Left forelimb (tissue), 1 donor: ENCODE measurements at regions not wholly inside any gene's neighbourhood (a gene's known extent, or its start where the extent isn't known, plus 50 kb on each side); places are given as distances from the start of the nearest gene placed in this dataset.
"Not testable (repeated sequence)": the region's sequence is repeated elsewhere in the genome, so short reads cannot be mapped to it uniquely, and the experiment has no call there.

ENCODE experiments used
- DNase-seq: peaks from one replicate; pipeline ENCODE4 v3.0.0-alpha.2; 2018; ENCODE audit warnings: low spot score

DNA sequence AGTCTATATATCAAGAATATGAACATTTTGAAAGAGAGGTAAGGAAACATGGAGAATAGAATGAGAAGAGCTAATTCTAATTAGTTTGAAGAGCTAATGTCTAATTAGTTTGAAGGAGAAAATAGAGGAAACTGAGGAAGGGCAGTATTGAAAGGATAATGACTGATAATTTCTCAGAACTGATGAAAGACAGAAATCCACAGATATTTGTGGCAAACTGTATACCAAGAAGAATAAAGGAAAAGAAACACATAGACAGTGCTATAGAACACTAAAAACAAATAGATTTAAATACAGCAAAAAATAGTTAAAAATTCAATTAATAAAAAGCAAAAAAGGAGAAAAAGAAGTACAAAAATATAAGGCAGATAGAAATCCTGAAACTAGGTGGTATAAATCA is 354.4 kb downstream of the QKI start:
- DNase-seq, result no peak

- DNase-seq, result no peak
Measured at GRCh38 chr6:163766936-163767335, 352.4 kb downstream of the QKI start.

DNA sequence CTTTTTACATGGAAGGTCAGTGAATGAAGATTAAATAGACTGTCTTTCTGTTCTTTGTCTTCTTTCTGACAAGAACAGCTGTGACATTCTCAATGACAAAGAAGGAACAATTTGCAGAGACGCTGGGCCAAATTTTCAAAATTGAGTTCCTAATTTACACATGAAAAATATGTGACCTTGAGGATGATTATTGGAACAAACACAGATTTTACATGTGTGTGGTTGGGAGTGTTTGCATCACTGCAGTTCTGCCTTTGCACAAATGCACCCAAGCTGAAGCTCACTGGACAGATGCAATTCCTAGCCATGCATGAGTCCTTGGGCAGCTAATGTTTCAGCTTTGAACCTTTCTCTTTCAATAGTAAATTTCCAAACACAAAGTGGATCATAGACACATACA is 350.8 kb downstream of the QKI start:
- no peak for DNase-seq

DNA sequence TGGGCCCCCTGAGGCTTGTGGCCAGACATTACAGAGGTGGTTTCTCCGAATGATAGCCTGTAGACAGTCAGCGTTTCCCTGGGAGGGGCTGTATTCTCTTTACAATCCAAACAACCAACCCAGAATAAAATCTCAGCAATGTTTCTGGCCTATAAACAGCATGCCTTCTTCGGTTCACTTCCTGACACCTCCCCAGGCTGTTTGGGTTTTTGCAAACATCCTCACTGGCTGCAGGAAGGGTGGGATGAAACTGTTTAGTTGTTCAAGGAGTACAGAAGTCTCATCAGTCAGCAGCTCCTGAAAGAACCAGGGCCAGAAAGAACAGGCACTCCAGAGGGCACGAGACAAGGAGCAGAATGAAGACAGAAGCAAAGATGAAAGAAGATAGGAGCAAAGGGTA is 350.0 kb downstream of the QKI start:
- DNase-seq, result no peak

DNA sequence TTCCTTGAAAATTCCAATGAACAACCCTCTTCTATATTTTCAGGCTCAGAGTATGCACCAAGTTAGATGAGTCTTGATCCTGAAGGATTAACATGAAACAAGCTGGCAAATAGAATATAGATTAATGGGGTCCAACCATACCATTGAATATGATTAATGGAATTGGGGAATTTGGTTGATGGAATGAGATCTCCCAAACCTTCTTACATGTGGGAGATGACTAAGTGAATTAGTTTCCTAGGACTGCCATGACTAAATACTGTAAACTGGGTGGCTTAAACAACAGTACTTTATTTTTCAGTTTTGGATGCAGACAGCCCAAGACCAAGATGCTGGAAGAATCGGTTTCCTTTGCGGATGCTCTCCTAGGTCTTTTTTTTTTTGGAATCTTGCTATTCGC is 347.0 kb downstream of the QKI start:
- DNase-seq, result no peak

- no peak for DNase-seq
Measured at GRCh38 chr6:163760860-163761259, 346.3 kb downstream of the QKI start.

GRCh38 chr6:163759542-163759941 is 345.0 kb downstream of the QKI start:
- no peak for DNase-seq

GRCh38 chr6:163757520-163757919 is 343.0 kb downstream of the QKI start:
- no peak for DNase-seq

GRCh38 chr6:163756079-163756478 is 341.6 kb downstream of the QKI start:
- DNase-seq, result no peak

- DNase-seq, result no peak
Measured at GRCh38 chr6:163754866-163755265, 340.3 kb downstream of the QKI start.

DNA sequence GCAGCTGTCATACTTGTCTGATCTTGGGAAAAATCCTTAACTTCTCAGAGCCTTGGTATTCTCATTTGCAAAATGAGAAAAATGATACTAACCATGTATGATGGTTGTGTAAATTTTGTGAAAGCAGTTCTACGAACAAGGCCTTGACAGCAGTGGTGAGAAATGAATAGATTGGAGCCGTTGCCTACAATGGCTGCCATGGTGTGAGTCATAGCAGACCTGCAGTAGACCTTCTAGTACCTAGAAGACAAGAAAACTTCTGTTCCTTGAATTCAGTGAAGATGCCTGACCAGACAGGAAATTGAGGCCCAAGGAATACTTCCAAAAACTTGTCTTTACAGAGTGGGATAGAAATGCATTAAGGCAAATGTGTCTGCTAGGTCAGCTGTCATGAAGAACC is 338.9 kb downstream of the QKI start:
- no peak for DNase-seq

GRCh38 chr6:163752446-163752845 is 337.9 kb downstream of the QKI start:
- no peak for DNase-seq

GRCh38 chr6:163751032-163751525 is 336.6 kb downstream of the QKI start:
- DNase-seq, result no peak

GRCh38 chr6:163750431-163751031 is 336.0 kb downstream of the QKI start:
- no peak for DNase-seq

DNA sequence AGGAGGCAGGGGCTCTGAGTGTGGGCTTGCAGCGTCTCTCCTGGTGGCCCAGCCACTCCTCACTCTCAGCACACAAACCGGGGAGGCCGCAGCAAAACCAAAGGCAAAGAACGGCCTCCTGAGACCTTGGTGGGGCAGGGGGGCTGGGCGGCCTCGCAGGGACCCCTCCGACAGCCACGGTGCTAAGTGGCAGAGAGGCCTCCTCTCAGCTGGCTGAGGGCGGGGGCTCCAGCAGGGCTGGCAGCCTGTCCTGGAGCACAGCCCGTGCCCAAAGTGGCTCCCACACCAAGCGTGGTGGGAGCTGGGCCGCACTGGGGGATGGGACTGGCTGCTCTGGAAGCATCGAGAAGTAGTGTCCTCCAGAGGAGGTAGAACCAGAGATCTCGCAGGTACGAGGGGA is 334.4 kb downstream of the QKI start:
- no peak for DNase-seq

GRCh38 chr6:163748036-163748435 is 333.5 kb downstream of the QKI start:
- no peak for DNase-seq

- not testable (repeated sequence) for DNase-seq
Measured at GRCh38 chr6:163747058-163747457, 332.5 kb downstream of the QKI start.

DNA sequence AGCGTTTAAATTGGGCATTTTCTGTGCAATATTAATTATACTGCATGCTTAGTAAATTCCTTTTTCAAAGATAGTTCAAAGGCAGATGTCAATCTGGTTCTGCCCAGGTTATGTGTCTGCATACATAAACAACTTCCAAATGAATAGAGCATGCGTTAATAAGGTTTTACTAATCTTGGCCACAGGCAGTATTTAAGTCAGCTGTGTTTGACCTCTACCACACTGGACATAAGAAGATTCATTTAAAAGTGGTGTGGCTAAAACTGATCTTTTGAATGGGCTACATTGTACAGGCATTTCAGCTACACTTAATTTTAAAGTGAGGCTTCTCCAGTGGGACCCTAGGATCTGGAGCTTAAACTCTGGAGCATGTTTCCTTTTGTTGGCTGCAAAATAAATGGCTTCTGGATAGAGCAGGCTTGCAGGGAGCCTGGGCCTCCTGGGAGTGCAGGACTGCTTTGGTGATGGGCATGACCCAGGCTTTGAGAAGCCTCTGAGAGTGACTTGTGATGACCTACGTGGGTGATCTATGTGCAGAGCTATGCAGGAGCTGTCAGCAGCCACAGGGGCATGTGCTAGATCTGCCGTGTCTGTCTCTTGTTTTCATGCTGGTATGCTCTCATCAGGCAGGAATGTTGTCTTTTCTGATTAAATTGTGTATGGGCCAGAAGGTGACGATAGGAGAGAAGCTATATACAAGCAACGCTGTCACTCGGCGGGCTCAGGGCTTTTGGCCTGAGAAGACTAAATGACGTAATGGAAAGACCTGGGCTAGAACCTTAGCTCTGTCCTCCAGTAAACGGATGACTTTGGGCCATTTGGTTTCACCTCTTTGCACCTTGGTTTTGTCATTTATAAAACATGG is 331.2 kb downstream of the QKI start:
- no peak for DNase-seq

GRCh38 chr6:163744256-163744925 is 329.9 kb downstream of the QKI start:
- DNase-seq, result no peak

- no peak for DNase-seq
Measured at GRCh38 chr6:163743796-163744195, 329.3 kb downstream of the QKI start.

GRCh38 chr6:163741743-163742363 is 327.3 kb downstream of the QKI start:
- DNase-seq, result no peak

GRCh38 chr6:163741342-163741741 is 326.8 kb downstream of the QKI start:
- DNase-seq, result no peak

DNA sequence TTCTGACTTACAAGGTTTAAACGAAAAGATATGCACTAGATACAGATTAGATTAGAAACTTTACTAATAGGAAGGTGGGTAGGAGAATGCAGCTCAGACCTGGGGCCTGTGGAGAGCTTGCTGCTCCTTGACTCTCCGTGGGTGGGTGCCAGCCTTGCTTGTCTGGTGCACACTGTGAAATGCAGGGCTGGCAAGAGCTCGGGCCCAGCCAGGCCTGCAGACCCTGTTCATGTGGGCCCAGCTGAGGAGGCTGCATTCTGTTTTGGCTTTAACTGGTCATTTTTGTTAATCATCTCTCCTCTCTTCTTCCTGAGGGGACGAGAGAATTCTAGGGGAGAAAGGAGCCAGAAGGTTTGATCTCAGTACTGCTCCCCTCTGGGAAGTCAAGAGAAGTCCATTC is 325.4 kb downstream of the QKI start:
- DNase-seq, result no peak
